GM23338 (cell line): ENCODE measurements at regions not wholly inside any gene's neighbourhood (a gene's known extent, or its start where the extent isn't known, plus 50 kb on each side); places are given as distances from the start of the nearest gene placed in this dataset.

Experiments used
- ATAC-seq: fragments of 200-7000 bp; cut with Tn5 transposase; 3 replicates; pipeline ENCODE4 v1.9.1; 2020
- DNase-seq: peaks from one replicate; pipeline ENCODE4 v3.0.0-alpha.2; 2015; ENCODE audit warnings: low spot score
- H2AFZ ChIP-seq: fragments of 200-600 bp; sonication (generic); 2 replicates; pipeline ENCODE4 v1.8.0; 2016; ENCODE audit warnings: antibody characterized with exemption, mild to moderate bottlenecking, moderate library complexity
- H3F3A ChIP-seq: fragments of 200-600 bp; sonication (generic); replicated peaks from 2 replicates; pipeline ENCODE4 v1.8.0; 2017; ENCODE audit warnings: antibody characterized with exemption, mixed run types, low read depth
- H3K27ac ChIP-seq: fragments of 200-600 bp; sonication (generic); 2 replicates; pipeline ENCODE4 v1.6.1; 2016; ENCODE audit warnings: low read depth
- H3K27me3 ChIP-seq: fragments of 200-600 bp; sonication (generic); 2 replicates; pipeline ENCODE4 v1.8.0; 2016; ENCODE audit warnings: mild to moderate bottlenecking, mixed run types, moderate library complexity; ENCODE audit not compliant: insufficient read depth
- H3K36me3 ChIP-seq: fragments of 200-600 bp; sonication (generic); 2 replicates; pipeline ENCODE4 v1.8.0; 2016; ENCODE audit warnings: mild to moderate bottlenecking; ENCODE audit not compliant: insufficient read depth
- H3K4me1 ChIP-seq: fragments of 200-600 bp; sonication (generic); 2 replicates; pipeline ENCODE4 v1.8.0; 2016; ENCODE audit warnings: mild to moderate bottlenecking, moderate library complexity; ENCODE audit not compliant: insufficient read depth
- H3K4me2 ChIP-seq: fragments of 200-600 bp; sonication (generic); 2 replicates; pipeline ENCODE4 v1.7.1; 2017; ENCODE audit warnings: mixed run types
- H3K4me3 ChIP-seq: fragments of 200-600 bp; sonication (generic); 2 replicates; pipeline ENCODE4 v1.6.1; 2016; ENCODE audit warnings: mixed run types
- H3K79me2 ChIP-seq: fragments of 200-600 bp; sonication (generic); replicated peaks from 2 replicates; pipeline ENCODE4 v1.8.0; 2017; ENCODE audit warnings: mild to moderate bottlenecking; ENCODE audit not compliant: insufficient read depth
- H3K9me2 ChIP-seq: fragments of 200-600 bp; sonication (generic); 2 replicates; pipeline ENCODE4 v1.8.0; 2017; ENCODE audit not compliant: insufficient read depth
- H4K20me1 ChIP-seq: fragments of 200-600 bp; sonication (generic); replicated peaks from 2 replicates; pipeline ENCODE4 v1.8.0; 2017; ENCODE audit warnings: mild to moderate bottlenecking; ENCODE audit not compliant: insufficient read depth
- H3K27ac Mint-ChIP-seq: 2 replicates; pipeline ENCODE4 v1.8.0; 2020; ENCODE audit warnings: inconsistent platforms, mild to moderate bottlenecking, moderate library complexity, mixed read lengths
- H3K27me3 Mint-ChIP-seq: 3 replicates; pipeline ENCODE4 v1.8.0; 2022; ENCODE audit warnings: low read depth, mild to moderate bottlenecking, moderate library complexity, mixed read lengths, inconsistent platforms; ENCODE audit not compliant: insufficient read depth, poor library complexity
- H3K36me3 Mint-ChIP-seq: 3 replicates; pipeline ENCODE4 v1.8.0; 2021; ENCODE audit warnings: low read depth, mild to moderate bottlenecking, inconsistent platforms, moderate library complexity, mixed read lengths
- H3K4me1 Mint-ChIP-seq: 3 replicates; pipeline ENCODE4 v1.8.0; 2020; ENCODE audit warnings: mild to moderate bottlenecking, inconsistent platforms, mixed read lengths
- H3K4me3 Mint-ChIP-seq: 3 replicates; pipeline ENCODE4 v1.8.0; 2021; ENCODE audit warnings: moderate library complexity, mild to moderate bottlenecking, inconsistent platforms, mixed read lengths
- H3K9me3 Mint-ChIP-seq: 3 replicates; pipeline ENCODE4 v1.8.0; 2020; ENCODE audit warnings: moderate library complexity, mild to moderate bottlenecking, inconsistent platforms, mixed read lengths
- CREB1 ChIP-seq: fragments of 250-450 bp; sonication (Bioruptor Pico); IDR thresholded peaks from 2 replicates; pipeline ENCODE4 v1.5.0; 2020; ENCODE audit warnings: low read depth, mild to moderate bottlenecking, moderate library complexity
- EZH2phosphoT487 ChIP-seq: fragments of 200-600 bp; sonication (generic); IDR thresholded peaks from one replicate; pipeline ENCODE4 v1.8.1; 2018; ENCODE audit warnings: antibody characterized with exemption; ENCODE audit not compliant: unreplicated experiment
- NANOG ChIP-seq: IDR thresholded peaks from 2 replicates; pipeline ENCODE4 v1.6.1; 2016; ENCODE audit warnings: antibody characterized with exemption, borderline replicate concordance
- POLR2AphosphoS5 ChIP-seq: IDR thresholded peaks from 2 replicates; pipeline ENCODE4 v1.6.1; 2016; ENCODE audit warnings: antibody characterized with exemption, low read depth
- STAT1 ChIP-seq: IDR thresholded peaks from one replicate; pipeline ENCODE4 v1.6.1; 2016; ENCODE audit warnings: antibody characterized with exemption; ENCODE audit not compliant: unreplicated experiment
- ZNF114 ChIP-seq: fragments of 250-450 bp; sonication (Bioruptor Pico); IDR thresholded peaks from 2 replicates; pipeline ENCODE4 v1.5.0; 2020; ENCODE audit warnings: mild to moderate bottlenecking, moderate library complexity
- ZNF331 ChIP-seq: fragments of 250-450 bp; sonication (Bioruptor Pico); IDR thresholded peaks from 2 replicates; pipeline ENCODE4 v1.5.0; 2020; ENCODE audit warnings: low read depth, mild to moderate bottlenecking, moderate library complexity
- TF ChIP-seq, protein P1 (sequence below): IDR thresholded peaks from 2 replicates; pipeline ENCODE4 v1.6.1; 2016; ENCODE audit warnings: antibody characterized with exemption
- TF ChIP-seq, protein P2 (sequence below): fragments of 250-450 bp; sonication (Bioruptor Pico); IDR thresholded peaks from 2 replicates; pipeline ENCODE4 v1.5.0; 2020; ENCODE audit warnings: mild to moderate bottlenecking, moderate library complexity
- TF ChIP-seq, protein P3 (sequence below), 2 experiments: fragments of 200-600 bp in 1 of 2; sonication (generic) in 1 of 2; conservative IDR thresholded peaks; 2 replicates each; pipeline versions ENCODE4 v1.5.1 to v1.6.1; 2016 to 2017; ENCODE audit warnings: antibody characterized with exemption in 2 of 2, low read depth in 2 of 2, mild to moderate bottlenecking in 2 of 2, moderate library complexity in 1 of 2

DNA sequence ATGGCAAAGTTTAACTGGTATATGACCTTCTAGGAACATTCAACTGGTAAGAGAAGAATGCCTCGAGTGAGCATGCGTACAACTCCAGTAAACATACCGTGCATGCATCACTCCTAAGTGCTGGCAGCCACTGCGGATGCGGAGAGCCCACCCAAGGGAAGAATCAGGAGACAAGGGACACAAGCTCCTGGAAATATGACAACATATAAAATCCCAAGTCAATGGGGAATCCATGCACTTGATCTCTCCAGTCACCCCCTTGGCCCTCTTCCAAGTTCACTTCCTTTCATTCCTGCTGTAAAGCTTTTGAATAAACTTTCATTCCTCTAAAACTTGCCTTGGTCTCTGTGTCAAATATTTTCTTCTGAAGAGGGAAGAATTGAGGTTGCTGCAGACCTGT lies 168.7 kb upstream of the TMCC3 start:
- Mint-ChIP-seq H3K36me3 (peaks cover 15% of the 10 kb centered on the region; the same call in 2 of the 3 replicates), H3K9me3 (peaks cover 29% of the 10 kb centered on the region), H3K27me3 (peaks cover 6% of the 10 kb centered on the region), H3K4me3 (no peak overlapping the region), H3K4me1 (peaks cover 13% of the 10 kb centered on the region), H3K27ac (no peak overlapping the region)
- Histone ChIP-seq H3K79me2 (no peaks in the 10 kb centered on the region), H3K9me2 (no peaks in the 10 kb centered on the region), H3K4me3 (no peak overlapping the region), H2AFZ (no peak overlapping the region), H4K20me1 (no peaks in the 10 kb centered on the region), H3K4me1 (peaks cover 10% of the 10 kb centered on the region), H3K27me3 (no peaks in the 10 kb centered on the region; the same call in 1 of the 2 replicates), H3K27ac (no peak overlapping the region), H3F3A (no peaks in the 10 kb centered on the region), H3K4me2 (no peak overlapping the region), H3K36me3 (no peaks in the 10 kb centered on the region; the same call in 1 of the 2 replicates)
- TF ChIP-seq NANOG (no peak), ZNF114 (no peak), STAT1 (no peak), POLR2AphosphoS5 (no peak), ZNF331 (CRISPR knock-in tag) (no peak), EZH2phosphoT487 (no peak), CREB1 (CRISPR knock-in tag) (no peak)
- TF ChIP-seq, protein P1, sequence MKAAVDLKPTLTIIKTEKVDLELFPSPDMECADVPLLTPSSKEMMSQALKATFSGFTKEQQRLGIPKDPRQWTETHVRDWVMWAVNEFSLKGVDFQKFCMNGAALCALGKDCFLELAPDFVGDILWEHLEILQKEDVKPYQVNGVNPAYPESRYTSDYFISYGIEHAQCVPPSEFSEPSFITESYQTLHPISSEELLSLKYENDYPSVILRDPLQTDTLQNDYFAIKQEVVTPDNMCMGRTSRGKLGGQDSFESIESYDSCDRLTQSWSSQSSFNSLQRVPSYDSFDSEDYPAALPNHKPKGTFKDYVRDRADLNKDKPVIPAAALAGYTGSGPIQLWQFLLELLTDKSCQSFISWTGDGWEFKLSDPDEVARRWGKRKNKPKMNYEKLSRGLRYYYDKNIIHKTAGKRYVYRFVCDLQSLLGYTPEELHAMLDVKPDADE: no peak
- TF ChIP-seq, protein P2, sequence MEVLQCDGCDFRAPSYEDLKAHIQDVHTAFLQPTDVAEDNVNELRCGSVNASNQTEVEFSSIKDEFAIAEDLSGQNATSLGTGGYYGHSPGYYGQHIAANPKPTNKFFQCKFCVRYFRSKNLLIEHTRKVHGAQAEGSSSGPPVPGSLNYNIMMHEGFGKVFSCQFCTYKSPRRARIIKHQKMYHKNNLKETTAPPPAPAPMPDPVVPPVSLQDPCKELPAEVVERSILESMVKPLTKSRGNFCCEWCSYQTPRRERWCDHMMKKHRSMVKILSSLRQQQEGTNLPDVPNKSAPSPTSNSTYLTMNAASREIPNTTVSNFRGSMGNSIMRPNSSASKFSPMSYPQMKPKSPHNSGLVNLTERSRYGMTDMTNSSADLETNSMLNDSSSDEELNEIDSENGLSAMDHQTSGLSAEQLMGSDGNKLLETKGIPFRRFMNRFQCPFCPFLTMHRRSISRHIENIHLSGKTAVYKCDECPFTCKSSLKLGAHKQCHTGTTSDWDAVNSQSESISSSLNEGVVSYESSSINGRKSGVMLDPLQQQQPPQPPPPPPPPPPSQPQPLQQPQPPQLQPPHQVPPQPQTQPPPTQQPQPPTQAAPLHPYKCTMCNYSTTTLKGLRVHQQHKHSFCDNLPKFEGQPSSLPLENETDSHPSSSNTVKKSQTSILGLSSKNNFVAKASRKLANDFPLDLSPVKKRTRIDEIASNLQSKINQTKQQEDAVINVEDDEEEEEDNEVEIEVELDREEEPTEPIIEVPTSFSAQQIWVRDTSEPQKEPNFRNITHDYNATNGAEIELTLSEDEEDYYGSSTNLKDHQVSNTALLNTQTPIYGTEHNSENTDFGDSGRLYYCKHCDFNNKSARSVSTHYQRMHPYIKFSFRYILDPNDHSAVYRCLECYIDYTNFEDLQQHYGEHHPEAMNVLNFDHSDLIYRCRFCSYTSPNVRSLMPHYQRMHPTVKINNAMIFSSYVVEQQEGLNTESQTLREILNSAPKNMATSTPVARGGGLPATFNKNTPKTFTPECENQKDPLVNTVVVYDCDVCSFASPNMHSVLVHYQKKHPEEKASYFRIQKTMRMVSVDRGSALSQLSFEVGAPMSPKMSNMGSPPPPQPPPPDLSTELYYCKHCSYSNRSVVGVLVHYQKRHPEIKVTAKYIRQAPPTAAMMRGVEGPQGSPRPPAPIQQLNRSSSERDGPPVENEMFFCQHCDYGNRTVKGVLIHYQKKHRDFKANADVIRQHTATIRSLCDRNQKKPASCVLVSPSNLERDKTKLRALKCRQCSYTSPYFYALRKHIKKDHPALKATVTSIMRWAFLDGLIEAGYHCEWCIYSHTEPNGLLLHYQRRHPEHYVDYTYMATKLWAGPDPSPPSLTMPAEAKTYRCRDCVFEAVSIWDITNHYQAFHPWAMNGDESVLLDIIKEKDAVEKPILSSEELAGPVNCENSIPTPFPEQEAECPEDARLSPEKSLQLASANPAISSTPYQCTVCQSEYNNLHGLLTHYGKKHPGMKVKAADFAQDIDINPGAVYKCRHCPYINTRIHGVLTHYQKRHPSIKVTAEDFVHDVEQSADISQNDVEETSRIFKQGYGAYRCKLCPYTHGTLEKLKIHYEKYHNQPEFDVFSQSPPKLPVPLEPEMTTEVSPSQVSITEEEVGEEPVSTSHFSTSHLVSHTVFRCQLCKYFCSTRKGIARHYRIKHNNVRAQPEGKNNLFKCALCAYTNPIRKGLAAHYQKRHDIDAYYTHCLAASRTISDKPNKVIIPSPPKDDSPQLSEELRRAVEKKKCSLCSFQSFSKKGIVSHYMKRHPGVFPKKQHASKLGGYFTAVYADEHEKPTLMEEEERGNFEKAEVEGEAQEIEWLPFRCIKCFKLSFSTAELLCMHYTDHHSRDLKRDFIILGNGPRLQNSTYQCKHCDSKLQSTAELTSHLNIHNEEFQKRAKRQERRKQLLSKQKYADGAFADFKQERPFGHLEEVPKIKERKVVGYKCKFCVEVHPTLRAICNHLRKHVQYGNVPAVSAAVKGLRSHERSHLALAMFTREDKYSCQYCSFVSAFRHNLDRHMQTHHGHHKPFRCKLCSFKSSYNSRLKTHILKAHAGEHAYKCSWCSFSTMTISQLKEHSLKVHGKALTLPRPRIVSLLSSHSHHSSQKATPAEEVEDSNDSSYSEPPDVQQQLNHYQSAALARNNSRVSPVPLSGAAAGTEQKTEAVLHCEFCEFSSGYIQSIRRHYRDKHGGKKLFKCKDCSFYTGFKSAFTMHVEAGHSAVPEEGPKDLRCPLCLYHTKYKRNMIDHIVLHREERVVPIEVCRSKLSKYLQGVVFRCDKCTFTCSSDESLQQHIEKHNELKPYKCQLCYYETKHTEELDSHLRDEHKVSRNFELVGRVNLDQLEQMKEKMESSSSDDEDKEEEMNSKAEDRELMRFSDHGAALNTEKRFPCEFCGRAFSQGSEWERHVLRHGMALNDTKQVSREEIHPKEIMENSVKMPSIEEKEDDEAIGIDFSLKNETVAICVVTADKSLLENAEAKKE (CRISPR knock-in tag): no peak
- TF ChIP-seq, protein P3, sequence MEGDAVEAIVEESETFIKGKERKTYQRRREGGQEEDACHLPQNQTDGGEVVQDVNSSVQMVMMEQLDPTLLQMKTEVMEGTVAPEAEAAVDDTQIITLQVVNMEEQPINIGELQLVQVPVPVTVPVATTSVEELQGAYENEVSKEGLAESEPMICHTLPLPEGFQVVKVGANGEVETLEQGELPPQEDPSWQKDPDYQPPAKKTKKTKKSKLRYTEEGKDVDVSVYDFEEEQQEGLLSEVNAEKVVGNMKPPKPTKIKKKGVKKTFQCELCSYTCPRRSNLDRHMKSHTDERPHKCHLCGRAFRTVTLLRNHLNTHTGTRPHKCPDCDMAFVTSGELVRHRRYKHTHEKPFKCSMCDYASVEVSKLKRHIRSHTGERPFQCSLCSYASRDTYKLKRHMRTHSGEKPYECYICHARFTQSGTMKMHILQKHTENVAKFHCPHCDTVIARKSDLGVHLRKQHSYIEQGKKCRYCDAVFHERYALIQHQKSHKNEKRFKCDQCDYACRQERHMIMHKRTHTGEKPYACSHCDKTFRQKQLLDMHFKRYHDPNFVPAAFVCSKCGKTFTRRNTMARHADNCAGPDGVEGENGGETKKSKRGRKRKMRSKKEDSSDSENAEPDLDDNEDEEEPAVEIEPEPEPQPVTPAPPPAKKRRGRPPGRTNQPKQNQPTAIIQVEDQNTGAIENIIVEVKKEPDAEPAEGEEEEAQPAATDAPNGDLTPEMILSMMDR (conservative IDR thresholded peaks at IDR 0.05; ENCODE audit: low read depth in 2 of 2): no peak
- no peak for DNase-seq
- no peak for ATAC-seq
